ENCODE measurements at regions not wholly inside any gene's neighbourhood (a gene's known extent, or its start where the extent isn't known, plus 50 kb on each side); places are given as distances from the start of the nearest gene placed in this dataset.
"Not testable (repeated sequence)": the region's sequence is repeated elsewhere in the genome, so short reads cannot be mapped to it uniquely, and the experiment has no call there.

DNA sequence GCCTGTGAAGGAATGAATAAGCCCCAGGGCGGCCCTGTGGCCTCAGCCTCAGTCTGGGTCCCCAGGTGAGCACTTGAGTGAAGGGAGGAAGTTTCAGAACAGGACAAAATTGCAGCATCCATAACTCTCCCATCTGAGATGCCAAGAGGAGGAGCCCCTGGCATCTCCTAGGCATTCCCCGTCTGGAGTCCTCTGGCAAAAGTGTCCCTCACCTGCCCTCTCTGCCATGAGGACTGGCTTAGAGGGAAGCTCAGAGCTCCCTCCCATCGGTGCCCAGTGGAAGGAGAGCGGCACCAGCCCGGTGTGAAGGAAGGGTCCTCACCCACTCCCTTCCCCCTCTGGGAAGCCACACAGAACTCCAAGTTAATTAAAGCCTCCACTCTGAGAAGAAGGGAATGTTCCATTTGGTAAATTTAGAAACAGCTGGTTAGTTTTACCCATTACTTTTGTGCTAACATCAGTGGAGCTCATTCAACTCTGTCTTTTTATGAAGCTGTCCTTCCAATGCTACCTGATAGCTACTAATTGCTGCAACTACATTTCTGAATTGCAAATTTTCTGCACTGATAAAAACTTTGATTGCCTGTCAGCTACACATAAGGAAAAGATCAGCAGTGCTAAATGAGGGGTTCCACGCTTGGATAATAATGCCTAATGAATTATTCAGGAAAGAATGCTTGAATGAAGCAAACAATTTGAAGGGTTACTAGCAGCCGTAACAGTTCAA, 123.3 kb upstream of the RCN1 start:
- peaks cover 0 to 10% (median 2%) of the 10 kb centered on the region in 9 donors for H3K9me3 Mint-ChIP-seq
- DNase-seq (no peak), ATAC-seq (no peak)
- no peaks in the 10 kb centered on the region for H3K4me1 Mint-ChIP-seq
- peaks cover 1 to 21% (median 8%) of the 10 kb centered on the region in 5 donors for H3K27me3 Mint-ChIP-seq
- no peak overlapping the region for H3K4me3 Mint-ChIP-seq
- H3K36me3 Mint-ChIP-seq, result peaks cover 0 to 3% (median 0%) of the 10 kb centered on the region in 3 donors
- H3K27ac Mint-ChIP-seq, result no peak overlapping the region
- POLR2A ChIA-PET, result no interaction called here

DNA sequence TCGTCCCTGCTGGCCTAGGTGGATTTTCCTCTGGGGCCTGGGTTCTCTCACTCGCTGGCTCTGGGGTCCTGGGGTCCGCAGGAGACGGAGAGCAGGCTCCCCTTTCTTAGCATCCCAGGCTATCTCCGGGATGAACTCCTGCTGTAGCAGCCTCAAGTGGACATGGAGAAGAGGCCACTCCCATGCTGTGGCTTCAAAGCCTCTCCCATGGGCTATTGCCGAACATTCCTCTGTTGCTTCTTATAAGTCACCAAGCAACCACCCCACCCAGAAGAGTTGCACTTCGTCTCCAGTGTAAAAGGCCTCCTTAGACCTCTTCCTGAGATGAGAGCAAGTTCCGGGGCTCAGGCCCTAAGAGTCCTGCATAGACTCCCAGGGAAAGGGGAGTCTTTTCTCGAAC, 124.0 kb upstream of the RCN1 start:
- POLR2A ChIA-PET, result no interaction called here
- H3K4me3 Mint-ChIP-seq, result no peak overlapping the region
- no peak for ATAC-seq
- H3K4me1 Mint-ChIP-seq, result no peaks in the 10 kb centered on the region
- H3K27me3 Mint-ChIP-seq, result peaks cover 1 to 21% (median 8%) of the 10 kb centered on the region in 5 donors
- H3K36me3 Mint-ChIP-seq, result peaks cover 0 to 3% (median 0%) of the 10 kb centered on the region in 3 donors
- DNase-seq, result no peak
- peaks cover 0 to 10% (median 0%) of the 10 kb centered on the region in 9 donors for H3K9me3 Mint-ChIP-seq
- no peak overlapping the region for H3K27ac Mint-ChIP-seq

DNA sequence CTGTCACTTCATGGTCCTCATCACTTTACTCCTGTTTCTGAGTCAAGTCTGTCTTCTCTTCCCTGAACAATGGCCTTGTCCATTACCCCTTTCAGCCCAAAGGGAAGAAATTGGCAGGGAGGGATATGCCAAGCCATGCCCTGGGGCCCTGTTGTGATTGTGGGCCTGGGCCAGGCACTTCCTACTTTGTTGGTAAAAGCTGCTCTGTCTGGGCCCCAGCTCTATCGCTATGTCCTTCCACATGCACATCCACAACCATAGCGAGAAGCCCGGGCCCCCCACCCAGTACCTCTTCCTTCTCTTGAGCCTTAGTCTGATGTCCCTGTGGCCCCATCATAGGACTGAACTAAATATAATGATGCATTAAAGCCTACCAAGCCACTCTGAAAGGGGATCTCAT, 126.7 kb upstream of the RCN1 start:
- DNase-seq (no peak), ATAC-seq (no peak)
- Mint-ChIP-seq H3K27me3 (peaks cover 0 to 16% (median 2%) of the 10 kb centered on the region in 5 donors), H3K4me1 (no peaks in the 10 kb centered on the region), H3K36me3 (no peaks in the 10 kb centered on the region), H3K9me3 (no peaks in the 10 kb centered on the region), H3K27ac (no peak overlapping the region), H3K4me3 (no peak overlapping the region)
- POLR2A ChIA-PET, result no interaction called here

DNA sequence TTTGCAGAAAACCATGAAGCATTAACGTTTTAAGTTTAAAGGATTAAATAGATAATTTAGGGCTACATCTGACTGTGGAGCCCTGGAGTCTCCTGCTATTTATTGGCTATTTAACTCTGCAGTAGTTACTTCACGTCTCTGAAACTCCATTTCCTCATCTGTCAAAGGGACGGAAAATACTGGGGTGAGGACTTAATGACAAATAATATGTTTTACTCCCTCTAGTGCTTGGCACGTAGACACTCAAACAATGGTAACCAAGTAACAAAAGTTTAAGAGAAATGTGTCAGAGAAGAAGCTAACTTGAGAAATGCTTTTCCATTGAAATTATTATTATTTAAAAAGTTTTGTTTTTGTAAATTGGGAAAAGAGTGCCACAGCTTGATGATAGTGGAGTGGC, 130.7 kb upstream of the RCN1 start:
- peaks cover 0 to 5% (median 0%) of the 10 kb centered on the region in 4 donors for H3K4me1 Mint-ChIP-seq
- POLR2A ChIA-PET, result no interaction called here
- peaks cover 0 to 3% (median 0%) of the 10 kb centered on the region in 5 donors for H3K27me3 Mint-ChIP-seq
- H3K36me3 Mint-ChIP-seq, result no peaks in the 10 kb centered on the region
- H3K4me3 Mint-ChIP-seq, result no peak overlapping the region
- no peak for ATAC-seq
- H3K9me3 Mint-ChIP-seq, result no peaks in the 10 kb centered on the region
- no peak for DNase-seq
- H3K27ac Mint-ChIP-seq, result no peak overlapping the region

DNA sequence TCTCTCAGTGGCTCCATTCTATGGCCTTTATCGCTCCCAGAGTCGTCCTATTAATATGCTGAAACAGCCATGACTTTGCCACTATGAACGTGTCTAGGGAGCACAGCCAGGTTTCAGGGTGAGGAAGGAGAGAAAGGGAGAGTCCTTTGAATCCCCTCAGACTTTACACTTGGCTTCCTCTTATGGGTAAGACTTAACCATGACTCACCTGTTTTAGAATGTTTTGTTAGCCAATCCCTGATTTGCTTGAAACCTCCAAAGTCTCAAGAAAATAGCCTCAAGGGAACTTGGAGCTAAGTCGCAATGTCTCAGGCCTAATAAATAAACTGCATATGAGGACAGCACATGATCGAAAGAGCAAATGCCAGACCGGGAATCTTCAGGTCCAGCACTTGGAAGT, 131.2 kb upstream of the RCN1 start:
- Mint-ChIP-seq H3K27me3 (peaks cover 0 to 7% (median 2%) of the 10 kb centered on the region in 5 donors), H3K4me1 (peaks cover 0 to 5% (median 0%) of the 10 kb centered on the region in 4 donors), H3K4me3 (no peak overlapping the region), H3K9me3 (no peaks in the 10 kb centered on the region), H3K36me3 (no peaks in the 10 kb centered on the region), H3K27ac (no peak overlapping the region)
- ATAC-seq (no peak), DNase-seq (no peak)
- POLR2A ChIA-PET, result no interaction called here

DNA sequence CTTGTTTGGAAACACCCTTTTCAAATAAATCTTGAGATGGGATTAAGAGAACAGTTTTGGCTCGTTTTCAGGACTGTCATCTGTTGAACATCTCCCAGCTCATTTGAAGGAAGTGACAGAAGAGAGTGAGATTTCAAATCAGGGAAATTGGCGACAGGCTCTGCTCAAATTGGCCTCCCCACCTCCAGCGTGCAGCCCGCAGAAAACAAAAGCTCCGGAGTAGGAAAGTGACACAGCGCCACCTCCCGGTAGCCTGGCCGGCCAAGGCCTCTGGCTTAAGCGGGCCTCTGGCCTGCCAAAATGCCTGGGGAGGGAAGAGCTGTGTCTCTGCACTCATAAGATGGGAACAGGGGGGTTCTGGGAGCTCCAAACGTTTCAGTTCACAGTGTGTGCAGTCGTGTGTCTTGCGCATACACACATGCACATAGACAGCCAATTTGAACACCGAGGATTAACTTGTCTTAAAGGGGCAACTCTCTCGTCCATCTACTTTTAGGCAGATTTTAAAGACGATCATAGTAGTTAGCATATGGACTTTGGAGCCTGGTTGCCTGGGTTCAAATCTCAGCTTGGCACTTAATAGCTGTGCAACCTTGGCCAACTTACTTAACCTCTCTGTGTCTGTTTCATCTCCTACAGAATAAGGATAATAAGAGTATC, 132.7 kb upstream of the RCN1 start:
- ATAC-seq (peak in 1 of 2 donors; percentile 37), DNase-seq (peak in 9 of 10 donors; percentile 15 to 67 (median 35))
- H3K4me3 Mint-ChIP-seq, result no peak overlapping the region
- POLR2A ChIA-PET, result no interaction called here
- H3K36me3 Mint-ChIP-seq, result no peaks in the 10 kb centered on the region
- H3K27ac Mint-ChIP-seq, result no peak overlapping the region
- no peaks in the 10 kb centered on the region for H3K9me3 Mint-ChIP-seq
- peaks cover 0 to 14% (median 2%) of the 10 kb centered on the region in 5 donors for H3K27me3 Mint-ChIP-seq
- peaks cover 0 to 5% (median 0%) of the 10 kb centered on the region in 4 donors for H3K4me1 Mint-ChIP-seq

DNA sequence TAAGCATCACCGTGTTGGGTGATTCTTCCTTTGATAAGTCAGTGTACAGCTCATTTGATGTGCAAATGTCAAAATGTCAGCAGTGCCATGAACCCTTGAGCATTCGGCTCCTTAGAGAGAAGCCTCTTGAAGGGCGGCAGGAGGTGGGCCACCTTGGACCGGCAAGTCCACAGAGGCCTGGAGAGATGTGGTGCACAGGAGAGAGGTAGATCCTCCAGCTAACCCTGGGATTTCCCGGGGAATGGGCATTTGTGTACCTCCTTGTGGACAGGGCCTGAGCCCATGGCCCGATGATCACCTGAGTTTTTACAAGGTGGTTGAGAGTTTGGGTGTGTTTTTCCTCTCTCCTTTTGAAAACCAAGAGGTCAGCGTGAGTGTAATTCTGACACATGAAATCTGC, 133.2 kb upstream of the RCN1 start:
- DNase-seq (no peak), ATAC-seq (no peak)
- no peak overlapping the region for H3K4me3 Mint-ChIP-seq
- H3K36me3 Mint-ChIP-seq, result no peaks in the 10 kb centered on the region
- no peaks in the 10 kb centered on the region for H3K9me3 Mint-ChIP-seq
- H3K27ac Mint-ChIP-seq, result no peak overlapping the region
- H3K4me1 Mint-ChIP-seq, result peaks cover 0 to 5% (median 0%) of the 10 kb centered on the region in 4 donors
- POLR2A ChIA-PET, result no interaction called here
- H3K27me3 Mint-ChIP-seq, result peaks cover 0 to 14% (median 2%) of the 10 kb centered on the region in 5 donors

DNA sequence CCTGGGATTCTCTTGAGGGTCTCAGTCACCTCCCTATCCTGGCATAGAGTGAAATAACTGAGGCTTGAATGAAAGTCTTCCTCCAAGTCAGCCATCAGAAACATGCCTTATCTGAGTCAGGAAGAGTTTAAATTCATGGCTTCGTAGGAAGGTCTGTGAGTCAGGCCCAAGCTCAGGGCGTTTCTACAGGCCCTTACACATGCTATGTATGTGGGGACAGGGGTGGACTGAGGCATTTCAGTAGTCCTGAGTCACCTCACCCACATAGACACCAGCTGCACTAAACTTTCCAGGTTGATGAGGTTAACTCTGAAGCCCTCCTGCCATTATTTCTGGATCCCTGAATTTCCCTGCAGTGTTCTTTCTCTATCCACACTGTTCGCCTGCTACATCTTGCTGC, 134.6 kb upstream of the RCN1 start:
- H3K36me3 Mint-ChIP-seq, result no peaks in the 10 kb centered on the region
- peaks cover 0 to 5% (median 0%) of the 10 kb centered on the region in 4 donors for H3K4me1 Mint-ChIP-seq
- H3K27me3 Mint-ChIP-seq, result peaks cover 0 to 14% (median 2%) of the 10 kb centered on the region in 5 donors
- no peaks in the 10 kb centered on the region for H3K9me3 Mint-ChIP-seq
- H3K27ac Mint-ChIP-seq, result no peak overlapping the region
- POLR2A ChIA-PET, result no interaction called here
- no peak for DNase-seq
- H3K4me3 Mint-ChIP-seq, result no peak overlapping the region
- no peak for ATAC-seq

DNA sequence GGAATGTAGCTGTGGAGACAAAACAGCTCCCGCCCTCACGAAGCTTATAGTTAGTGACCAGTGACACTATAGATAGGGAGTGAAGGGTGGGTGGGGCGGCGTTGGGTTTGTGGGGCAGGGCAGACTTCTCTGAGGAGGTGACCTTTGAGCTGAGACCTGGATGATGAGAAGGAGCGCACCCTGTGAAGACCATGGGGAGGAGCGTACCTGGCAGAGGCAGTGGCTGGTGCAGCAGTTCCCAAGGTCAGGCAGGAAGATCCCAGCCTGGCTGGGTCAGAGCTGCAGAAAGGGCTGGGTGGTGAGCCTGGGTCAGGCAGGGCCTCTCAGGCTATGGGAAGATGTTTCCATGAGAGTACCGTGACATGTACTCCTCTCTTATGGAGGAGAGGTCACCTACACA, 135.0 kb upstream of the RCN1 start:
- H3K36me3 Mint-ChIP-seq, result no peaks in the 10 kb centered on the region
- H3K27me3 Mint-ChIP-seq, result peaks cover 0 to 14% (median 2%) of the 10 kb centered on the region in 5 donors
- H3K27ac Mint-ChIP-seq, result no peak overlapping the region
- no peaks in the 10 kb centered on the region for H3K9me3 Mint-ChIP-seq
- H3K4me1 Mint-ChIP-seq, result peaks cover 0 to 5% (median 0%) of the 10 kb centered on the region in 4 donors
- no peak overlapping the region for H3K4me3 Mint-ChIP-seq
- ATAC-seq, result no peak
- POLR2A ChIA-PET, result no interaction called here
- no peak for DNase-seq

DNA sequence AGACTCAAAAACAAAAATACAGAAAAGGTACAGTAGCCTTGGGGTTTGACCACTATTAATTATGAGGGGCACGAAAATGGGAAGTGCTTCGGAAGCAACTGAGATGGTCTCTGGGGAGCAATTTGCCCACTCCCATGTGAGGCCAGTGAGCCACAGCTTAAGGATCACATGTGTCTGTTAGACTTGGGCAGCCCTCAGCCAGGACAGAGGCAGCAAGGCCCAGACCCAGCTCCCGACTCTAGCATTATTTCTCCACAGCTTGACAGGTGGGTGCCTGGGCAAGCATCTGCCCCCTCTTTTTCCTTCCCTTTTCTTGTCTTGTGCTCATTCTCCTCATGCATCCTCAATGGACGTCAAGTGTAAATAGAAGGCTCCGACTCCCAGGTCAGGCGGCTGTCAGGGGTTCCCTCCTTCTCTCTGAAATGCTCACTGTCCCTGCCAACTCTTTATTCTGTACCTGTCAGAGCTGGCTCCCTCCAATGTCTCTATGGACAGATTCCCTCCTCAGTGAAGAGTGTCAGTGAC, 137.0 kb upstream of the RCN1 start:
- Mint-ChIP-seq H3K27ac (no peak overlapping the region), H3K27me3 (peaks cover 2 to 25% (median 2%) of the 10 kb centered on the region in 5 donors), H3K9me3 (no peaks in the 10 kb centered on the region), H3K4me3 (no peak overlapping the region), H3K4me1 (peaks cover 0 to 5% (median 2%) of the 10 kb centered on the region in 4 donors), H3K36me3 (no peaks in the 10 kb centered on the region)
- DNase-seq (no peak), ATAC-seq (no peak)
- POLR2A ChIA-PET, result no interaction called here

DNA sequence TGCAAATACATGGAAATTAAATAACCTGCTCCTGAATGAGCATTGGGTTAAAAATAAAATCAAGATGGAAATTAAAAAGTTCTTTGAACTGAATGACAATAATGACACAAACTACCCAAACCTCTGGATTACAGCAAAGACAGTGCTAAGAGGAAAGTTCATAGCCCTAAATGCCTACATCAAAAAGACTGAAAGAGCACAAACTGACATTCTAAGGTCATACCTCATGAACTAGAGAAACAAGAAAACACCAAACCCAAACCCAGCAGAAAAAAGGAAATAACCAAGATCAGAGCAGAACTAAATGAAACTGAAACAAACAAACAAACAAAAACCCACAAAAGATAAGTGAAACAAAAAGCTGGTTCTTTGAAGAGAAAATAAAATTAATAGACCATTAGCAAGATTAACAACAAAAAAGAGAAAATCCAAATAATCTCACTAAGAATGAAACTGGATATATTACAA, 138.6 kb upstream of the PAX6 start:
- H3K4me1 Mint-ChIP-seq, ATAC-seq, POLR2A ChIA-PET, H3K9me3 Mint-ChIP-seq, H3K36me3 Mint-ChIP-seq, H3K4me3 Mint-ChIP-seq, H3K27ac Mint-ChIP-seq, DNase-seq: not testable (repeated sequence)
- H3K27me3 Mint-ChIP-seq, result peaks cover 4 to 44% (median 19%) of the 10 kb centered on the region in 5 donors

DNA sequence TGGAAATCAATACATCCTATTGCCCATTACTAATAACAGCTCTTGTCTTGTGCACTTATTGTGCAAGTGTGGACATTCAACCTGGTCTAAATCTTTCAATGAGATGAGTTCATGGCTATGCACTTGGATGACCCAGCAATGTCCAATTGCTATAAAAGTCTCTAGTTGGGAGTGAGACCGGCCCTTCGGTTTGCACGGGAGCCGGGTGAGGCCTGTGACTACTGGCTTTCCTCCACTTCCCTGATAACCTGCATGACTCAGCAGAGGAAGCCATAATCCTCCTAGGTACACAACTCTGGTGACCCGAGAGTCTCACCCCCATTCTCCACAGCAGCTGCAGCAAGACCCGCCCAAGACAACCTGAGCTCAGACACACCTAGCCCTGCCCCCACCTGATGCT, 135.9 kb upstream of the PAX6 start:
- POLR2A ChIA-PET, result no interaction called here
- DNase-seq, result no peak
- Mint-ChIP-seq H3K27ac (peak overlapping the region in 1 of 10 donors; percentile 24), H3K4me3 (no peak overlapping the region), H3K27me3 (peaks cover 4 to 33% (median 21%) of the 10 kb centered on the region in 5 donors), H3K9me3 (no peaks in the 10 kb centered on the region), H3K36me3 (no peaks in the 10 kb centered on the region), H3K4me1 (peaks cover 0 to 8% (median 5%) of the 10 kb centered on the region in 4 donors)
- no peak for ATAC-seq

DNA sequence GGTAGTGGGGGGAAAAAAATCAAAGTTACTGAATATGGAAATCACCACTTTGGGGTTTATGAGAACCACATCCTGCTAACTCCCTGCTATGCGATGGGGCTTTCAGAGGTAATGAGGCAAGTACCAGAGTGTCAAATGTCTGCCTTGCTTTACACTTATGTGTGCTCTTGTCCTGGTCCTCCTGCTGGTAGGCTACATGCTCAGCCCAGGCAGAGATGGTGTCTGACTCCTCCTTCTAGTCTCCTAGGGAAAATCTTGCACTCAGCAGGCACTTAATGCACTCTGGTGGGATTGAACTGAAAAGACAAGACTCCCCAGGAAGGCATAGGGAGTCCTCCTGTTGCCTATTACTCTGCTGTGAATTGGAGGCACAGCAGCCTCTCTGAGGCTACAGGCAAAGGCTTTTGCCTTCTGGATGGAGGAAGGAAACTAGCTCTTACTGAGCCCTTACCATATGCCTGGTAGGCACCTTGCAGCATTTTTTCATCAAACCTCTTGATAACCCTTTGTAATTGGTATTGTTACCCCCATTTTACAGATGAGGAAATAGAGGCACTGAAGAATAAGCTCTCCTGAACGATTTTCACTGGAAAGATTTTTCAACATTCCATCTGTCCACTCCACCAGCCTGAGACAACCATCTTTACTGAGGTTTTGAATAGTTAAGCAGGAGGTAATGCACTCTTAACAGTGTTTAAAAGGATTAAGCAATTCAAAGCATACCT, 132.1 kb upstream of the PAX6 start:
- ATAC-seq, result peak in 1 of 2 donors; percentile 69

More for the DNA sequence above, 132.1 kb upstream of the PAX6 start:
- POLR2A ChIA-PET, result no interaction called here
- Mint-ChIP-seq H3K27me3 (peaks cover 7 to 39% (median 26%) of the 10 kb centered on the region in 5 donors), H3K9me3 (no peaks in the 10 kb centered on the region), H3K27ac (no peak overlapping the region), H3K36me3 (no peaks in the 10 kb centered on the region), H3K4me3 (no peak overlapping the region), H3K4me1 (peaks cover 0 to 8% (median 3%) of the 10 kb centered on the region in 4 donors)
- DNase-seq, result no peak
